ENCODE measurements at regions not wholly inside any gene's neighbourhood (a gene's known extent, or its start where the extent isn't known, plus 50 kb on each side); places are given as distances from the start of the nearest gene placed in this dataset.

DNA sequence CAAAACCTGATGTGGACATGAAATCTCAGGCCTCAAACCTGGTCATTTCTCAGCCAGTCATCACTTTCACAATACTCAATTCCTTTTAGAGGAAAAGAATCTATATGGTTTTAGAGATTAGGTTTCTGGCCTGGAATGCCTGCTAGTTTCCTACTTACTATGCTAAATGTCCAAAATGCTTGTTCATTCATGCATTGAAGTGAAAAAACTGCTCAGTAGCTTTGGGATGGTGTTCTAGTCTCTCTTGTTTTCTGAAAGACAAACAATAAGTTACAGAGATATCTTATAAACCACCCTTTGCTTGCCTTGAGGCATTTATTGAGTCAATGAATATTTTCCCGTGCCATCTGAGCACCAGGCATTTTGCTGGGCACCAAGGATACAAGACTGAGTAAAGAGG is 1146.5 kb upstream of the GOT2 start:
- no peaks in the 10 kb centered on the region for H3K9me3 Mint-ChIP-seq
- H3K27me3 Mint-ChIP-seq (ENCODE audit: low read depth), result peaks cover 5% of the 10 kb centered on the region
- H3K4me1 Mint-ChIP-seq, result peaks cover 7% of the 10 kb centered on the region
- H3K4me3 Mint-ChIP-seq, result no peak overlapping the region
- H3K27ac Mint-ChIP-seq, result no peak overlapping the region
- TF ChIP-seq, protein P1, sequence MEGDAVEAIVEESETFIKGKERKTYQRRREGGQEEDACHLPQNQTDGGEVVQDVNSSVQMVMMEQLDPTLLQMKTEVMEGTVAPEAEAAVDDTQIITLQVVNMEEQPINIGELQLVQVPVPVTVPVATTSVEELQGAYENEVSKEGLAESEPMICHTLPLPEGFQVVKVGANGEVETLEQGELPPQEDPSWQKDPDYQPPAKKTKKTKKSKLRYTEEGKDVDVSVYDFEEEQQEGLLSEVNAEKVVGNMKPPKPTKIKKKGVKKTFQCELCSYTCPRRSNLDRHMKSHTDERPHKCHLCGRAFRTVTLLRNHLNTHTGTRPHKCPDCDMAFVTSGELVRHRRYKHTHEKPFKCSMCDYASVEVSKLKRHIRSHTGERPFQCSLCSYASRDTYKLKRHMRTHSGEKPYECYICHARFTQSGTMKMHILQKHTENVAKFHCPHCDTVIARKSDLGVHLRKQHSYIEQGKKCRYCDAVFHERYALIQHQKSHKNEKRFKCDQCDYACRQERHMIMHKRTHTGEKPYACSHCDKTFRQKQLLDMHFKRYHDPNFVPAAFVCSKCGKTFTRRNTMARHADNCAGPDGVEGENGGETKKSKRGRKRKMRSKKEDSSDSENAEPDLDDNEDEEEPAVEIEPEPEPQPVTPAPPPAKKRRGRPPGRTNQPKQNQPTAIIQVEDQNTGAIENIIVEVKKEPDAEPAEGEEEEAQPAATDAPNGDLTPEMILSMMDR (IDR thresholded peaks at IDR 0.05; ENCODE audit: unreplicated experiment), result no peak
- H3K36me3 Mint-ChIP-seq, result no peaks in the 10 kb centered on the region
- DNase-seq (ENCODE audit: low spot score in 2 of 2, unreplicated experiment in 2 of 2), result no peak

DNA sequence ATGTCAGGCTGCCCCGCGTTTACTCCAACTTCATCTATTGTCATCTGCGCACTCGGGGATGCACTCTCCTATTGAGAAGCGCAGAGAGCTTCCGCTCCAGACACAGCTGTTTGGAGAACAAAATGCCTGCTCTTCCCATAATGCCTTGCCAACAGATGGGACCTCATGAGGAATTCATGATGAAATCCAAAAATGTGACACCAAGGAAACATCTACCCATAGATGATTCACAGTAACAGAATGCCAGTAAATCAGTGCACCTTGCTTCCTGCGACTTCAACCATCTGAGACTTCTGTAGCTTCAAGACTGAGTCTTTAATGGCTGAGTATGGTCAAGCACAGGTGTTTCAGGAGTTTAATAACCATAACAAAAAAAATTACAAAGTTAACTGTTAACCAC is 1144.9 kb upstream of the GOT2 start:
- Mint-ChIP-seq H3K4me3 (no peak overlapping the region), H3K36me3 (no peaks in the 10 kb centered on the region), H3K27me3 (ENCODE audit: low read depth) (peaks cover 5% of the 10 kb centered on the region), H3K4me1 (peaks cover 7% of the 10 kb centered on the region), H3K27ac (no peak overlapping the region), H3K9me3 (no peaks in the 10 kb centered on the region)
- TF ChIP-seq, protein P1 (IDR thresholded peaks at IDR 0.05; ENCODE audit: unreplicated experiment), result no peak
- DNase-seq (ENCODE audit: low spot score in 2 of 2, unreplicated experiment in 2 of 2), result no peak

DNA sequence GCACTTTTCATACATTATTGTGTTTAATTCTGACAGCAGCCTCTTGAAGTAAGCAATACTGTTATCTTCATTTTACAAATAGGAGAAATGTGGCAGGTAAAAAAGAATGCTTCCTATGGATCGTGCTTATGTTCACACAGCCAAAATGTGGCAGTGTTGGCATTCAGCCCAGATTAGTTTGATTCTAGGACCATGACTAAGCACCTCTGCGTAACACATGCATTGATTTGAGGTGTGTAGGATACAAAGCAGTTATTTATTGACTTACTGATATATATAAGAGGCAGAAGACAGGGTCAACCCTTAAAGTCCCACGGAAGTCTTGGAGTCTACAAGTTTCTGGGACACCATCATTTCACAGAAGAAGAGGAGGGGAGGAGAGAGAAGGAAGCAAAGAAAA is 1144.4 kb upstream of the GOT2 start:
- no peak for DNase-seq (ENCODE audit: low spot score in 2 of 2, unreplicated experiment in 2 of 2)
- TF ChIP-seq, protein P1 (IDR thresholded peaks at IDR 0.05; ENCODE audit: unreplicated experiment), result no peak
- no peak overlapping the region for H3K27ac Mint-ChIP-seq
- H3K36me3 Mint-ChIP-seq, result no peaks in the 10 kb centered on the region
- H3K4me1 Mint-ChIP-seq, result peaks cover 7% of the 10 kb centered on the region
- no peaks in the 10 kb centered on the region for H3K9me3 Mint-ChIP-seq
- H3K4me3 Mint-ChIP-seq, result no peak overlapping the region
- H3K27me3 Mint-ChIP-seq (ENCODE audit: low read depth), result peaks cover 7% of the 10 kb centered on the region

DNA sequence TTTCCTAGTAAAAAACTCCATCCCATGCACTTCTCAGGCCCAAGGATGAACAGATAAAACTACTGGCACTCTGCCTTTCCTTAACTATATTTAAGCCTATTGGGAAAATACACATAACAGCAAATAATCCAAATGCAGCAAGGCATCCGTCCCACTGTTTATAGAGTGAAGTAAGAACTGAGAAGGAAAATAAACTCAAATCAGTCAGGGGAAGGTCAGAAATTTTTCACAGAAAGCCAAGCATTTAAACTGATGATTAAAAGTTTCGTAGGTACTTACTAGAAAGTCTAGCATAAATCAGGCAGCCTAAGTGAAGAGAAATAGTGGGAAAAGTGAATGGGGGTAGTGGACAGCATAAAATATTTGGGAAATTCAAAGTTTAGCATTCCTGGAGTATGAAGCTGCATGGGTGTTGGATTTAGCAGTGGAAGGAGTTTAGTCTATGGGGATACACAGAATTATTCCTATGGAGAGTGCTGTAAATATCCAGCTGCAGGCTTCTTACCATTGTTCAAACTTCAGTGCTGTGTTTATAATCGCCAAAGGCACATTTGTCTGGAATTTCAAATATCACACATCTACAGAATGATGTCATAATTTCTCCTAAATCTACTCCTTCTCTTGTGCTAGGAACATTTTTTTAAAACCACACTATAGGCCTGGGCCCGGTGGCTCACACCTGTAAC is 1131.0 kb upstream of the GOT2 start:
- H3K9me3 Mint-ChIP-seq, result peaks cover 5% of the 10 kb centered on the region
- H3K4me3 Mint-ChIP-seq, result no peak overlapping the region
- H3K27me3 Mint-ChIP-seq (ENCODE audit: low read depth), result no peaks in the 10 kb centered on the region
- H3K36me3 Mint-ChIP-seq, result no peaks in the 10 kb centered on the region
- H3K27ac Mint-ChIP-seq, result no peak overlapping the region
- TF ChIP-seq, protein P1 (IDR thresholded peaks at IDR 0.05; ENCODE audit: unreplicated experiment), result no peak
- H3K4me1 Mint-ChIP-seq, result peaks cover 4% of the 10 kb centered on the region
- DNase-seq (ENCODE audit: low spot score in 2 of 2, unreplicated experiment in 2 of 2), result no peak

DNA sequence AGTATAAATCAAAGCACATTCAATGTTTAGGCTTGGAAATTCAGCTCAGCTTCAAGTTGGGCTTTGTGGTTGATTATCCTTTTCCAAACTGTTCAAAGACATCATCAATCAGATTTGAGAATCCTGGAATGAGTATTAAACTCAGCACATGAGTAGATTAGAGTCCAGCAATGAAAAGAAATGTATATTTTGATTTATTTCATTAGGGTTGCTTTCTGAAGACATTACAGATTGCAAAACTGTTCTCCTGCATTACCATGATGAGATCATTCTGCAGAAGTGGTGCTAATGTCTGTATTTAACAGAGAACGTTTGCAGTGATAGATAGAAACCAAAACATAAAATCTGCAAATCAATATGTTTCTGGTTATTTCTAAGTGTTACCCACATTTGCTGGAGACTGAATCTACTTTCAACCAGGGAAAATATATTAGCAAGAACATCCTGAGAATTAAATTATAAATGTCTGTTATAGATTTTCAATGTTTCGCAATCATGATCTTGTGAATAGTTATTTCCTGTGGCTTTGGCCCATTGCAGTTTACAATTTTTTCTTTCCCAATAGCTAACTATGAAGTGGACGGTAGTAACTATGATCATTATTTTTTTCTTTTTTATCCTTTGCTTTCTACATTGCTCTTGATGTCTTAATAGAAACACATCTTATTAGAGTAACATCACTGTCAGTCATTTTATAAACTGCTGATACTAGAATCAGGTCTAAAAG is 1125.7 kb upstream of the GOT2 start:
- H3K27me3 Mint-ChIP-seq (ENCODE audit: low read depth), result peaks cover 2% of the 10 kb centered on the region
- no peak for DNase-seq (ENCODE audit: low spot score in 2 of 2, unreplicated experiment in 2 of 2)
- TF ChIP-seq, protein P1 (IDR thresholded peaks at IDR 0.05; ENCODE audit: unreplicated experiment), result no peak
- H3K9me3 Mint-ChIP-seq, result no peaks in the 10 kb centered on the region
- H3K4me1 Mint-ChIP-seq, result no peaks in the 10 kb centered on the region
- H3K27ac Mint-ChIP-seq, result no peak overlapping the region
- no peaks in the 10 kb centered on the region for H3K36me3 Mint-ChIP-seq
- no peak overlapping the region for H3K4me3 Mint-ChIP-seq
